Keratinocyte (primary cell): ENCODE measurements at regions not wholly inside any gene's neighbourhood (a gene's known extent, or its start where the extent isn't known, plus 50 kb on each side); places are given as distances from the start of the nearest gene placed in this dataset.

Source experiments
- EZH2 ChIP-seq: IDR thresholded peaks from one replicate; pipeline ENCODE4 v1.6.1; 2012; ENCODE audit warnings: inconsistent platforms, mild to moderate bottlenecking, low read length, moderate library complexity
- TF ChIP-seq, protein P1 (sequence below), 3 experiments: IDR thresholded peaks in 1 of 3; conservative IDR thresholded peaks in 1 of 3; optimal IDR thresholded peaks in 1 of 3; 2 replicates in 2 of 3; 3 replicates in 1 of 3; pipeline versions ENCODE3 to v1.5.1; 2011; ENCODE audit warnings: low read length in 3 of 3, mild to moderate bottlenecking in 3 of 3, moderate library complexity in 2 of 3, control low read depth in 1 of 3, inconsistent platforms in 1 of 3; ENCODE audit not compliant: insufficient read depth in 2 of 3; ENCODE audit errors: extremely low read depth in 1 of 3

DNA sequence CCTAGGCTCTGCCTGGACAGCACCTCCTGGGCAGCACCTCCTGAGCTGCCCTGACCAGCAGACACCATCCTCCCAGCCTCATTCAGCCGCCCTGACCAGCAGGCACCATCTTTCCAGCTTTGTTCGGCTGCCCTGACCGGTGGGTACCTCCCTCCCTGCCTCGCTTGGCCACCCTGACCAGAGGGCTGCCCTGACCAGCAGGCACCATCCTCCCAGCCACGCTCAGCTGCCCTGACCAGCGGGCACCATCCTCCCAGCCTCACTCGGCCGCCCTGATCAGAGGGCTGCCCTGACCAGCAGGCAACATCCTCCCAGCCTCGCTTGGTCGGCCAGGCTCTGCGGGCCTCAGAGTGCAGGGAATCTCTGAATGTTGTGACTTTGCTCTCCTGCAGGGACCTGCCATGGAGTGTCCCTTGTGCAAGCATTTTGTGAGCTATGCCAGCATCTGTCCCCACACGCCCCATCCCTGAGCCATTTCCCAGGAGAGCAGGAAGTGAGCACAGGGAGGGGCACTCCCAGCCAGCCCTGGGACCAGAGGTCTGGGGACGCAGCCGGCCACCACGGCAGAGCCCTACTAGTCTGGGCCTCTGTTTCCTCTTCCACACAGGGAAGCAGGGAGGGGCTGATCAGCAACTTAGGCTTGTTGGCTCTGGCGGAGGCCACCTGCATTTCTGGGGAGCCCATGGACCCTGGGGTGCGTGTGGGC, 265.5 kb downstream of the SEC23A start:
- TF ChIP-seq, protein P1, sequence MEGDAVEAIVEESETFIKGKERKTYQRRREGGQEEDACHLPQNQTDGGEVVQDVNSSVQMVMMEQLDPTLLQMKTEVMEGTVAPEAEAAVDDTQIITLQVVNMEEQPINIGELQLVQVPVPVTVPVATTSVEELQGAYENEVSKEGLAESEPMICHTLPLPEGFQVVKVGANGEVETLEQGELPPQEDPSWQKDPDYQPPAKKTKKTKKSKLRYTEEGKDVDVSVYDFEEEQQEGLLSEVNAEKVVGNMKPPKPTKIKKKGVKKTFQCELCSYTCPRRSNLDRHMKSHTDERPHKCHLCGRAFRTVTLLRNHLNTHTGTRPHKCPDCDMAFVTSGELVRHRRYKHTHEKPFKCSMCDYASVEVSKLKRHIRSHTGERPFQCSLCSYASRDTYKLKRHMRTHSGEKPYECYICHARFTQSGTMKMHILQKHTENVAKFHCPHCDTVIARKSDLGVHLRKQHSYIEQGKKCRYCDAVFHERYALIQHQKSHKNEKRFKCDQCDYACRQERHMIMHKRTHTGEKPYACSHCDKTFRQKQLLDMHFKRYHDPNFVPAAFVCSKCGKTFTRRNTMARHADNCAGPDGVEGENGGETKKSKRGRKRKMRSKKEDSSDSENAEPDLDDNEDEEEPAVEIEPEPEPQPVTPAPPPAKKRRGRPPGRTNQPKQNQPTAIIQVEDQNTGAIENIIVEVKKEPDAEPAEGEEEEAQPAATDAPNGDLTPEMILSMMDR (optimal IDR thresholded peaks at IDR 0.05 in 1 of 3, IDR thresholded peaks at IDR 0.05 in 1 of 3, conservative IDR thresholded peaks at IDR 0.05 in 1 of 3; ENCODE audit: extremely low read depth in 1 of 3, insufficient read depth in 2 of 3, low read length in 3 of 3), result no peak
- no peak for TF ChIP-seq EZH2
